HCT116 (cell line): ENCODE measurements at regions not wholly inside any gene's neighbourhood (a gene's known extent, or its start where the extent isn't known, plus 50 kb on each side); places are given as distances from the start of the nearest gene placed in this dataset.

Source experiments
- ATAC-seq: fragments of 200-7000 bp; cut with Tn5 transposase; 2 replicates; pipeline ENCODE4 v1.9.1; 2020; ENCODE audit warnings: mild to moderate bottlenecking, moderate library complexity
- BruUV-seq: library from RNA; stranded (reverse); fragments of 400-500 nt; replicated peaks from 2 replicates; lab custom pipeline; 2021; lab: Mats Ljungman, UMichigan
- CTCF ChIA-PET: fragments of 300-600 bp; sonication (Branson Sonifier 250); formaldehyde crosslinking; loops from one replicate; lab custom pipeline; 2021; ENCODE audit warnings: antibody characterized with exemption; lab: Charles Lee
- POLR2A ChIA-PET: fragments of 300-600, 350-600 bp; sonication (Branson Sonifier 250); formaldehyde crosslinking; loops from one replicate; lab custom pipeline; 2021; ENCODE audit warnings: antibody characterized with exemption; lab: Charles Lee
- RAD21 ChIA-PET, 2 experiments: fragments of 300-600 bp; sonication (Branson Sonifier 250); formaldehyde crosslinking; loops; one replicate each; lab custom pipeline; 2023; ENCODE audit warnings: low total read pairs in 2 of 2; ENCODE audit not compliant: uncharacterized antibody in 2 of 2, unreplicated experiment in 2 of 2, low non-redundant PET in 1 of 2; lab: Charles Lee
- DNase-seq: peaks from one replicate; pipeline ENCODE4 v3.0.0-alpha.2; 2010; ENCODE audit warnings: low read depth, low spot score
- H2AFZ ChIP-seq: fragments of 200-600 bp; shearing (Covaris generic), sonication (generic); 2 replicates; pipeline ENCODE4 v1.6.1; 2017; ENCODE audit warnings: low read depth, mixed run types, mixed read lengths, antibody characterized with exemption, low read length; ENCODE audit not compliant: poor library complexity, severe bottlenecking
- H3K27ac ChIP-seq: 2 replicates; pipeline ENCODE4 v1.5.1; 2012; ENCODE audit warnings: low read depth, low read length
- H3K27me3 ChIP-seq: fragments of 200-600 bp; sonication (generic); 2 replicates; pipeline ENCODE4 v1.6.1; 2016; ENCODE audit warnings: mixed run types, low read length, mixed read lengths; ENCODE audit not compliant: insufficient read depth
- H3K36me3 ChIP-seq, 2 experiments: fragments of 200-500 bp in 1 of 2; fragments of 200-600 bp in 1 of 2; sonication (Bioruptor generic) in 1 of 2; sonication (generic) in 1 of 2; 2 replicates each; pipeline versions ENCODE4 v1.5.1 to v1.6.1; 2014 to 2016; ENCODE audit warnings: low read length in 2 of 2, inconsistent platforms in 1 of 2, mixed read lengths in 1 of 2, mixed run types in 1 of 2; ENCODE audit not compliant: insufficient read depth in 2 of 2, control insufficient read depth in 1 of 2
- H3K4me1 ChIP-seq, 2 experiments: fragments of 200-600 bp in 1 of 2; sonication (generic) in 1 of 2; 2 replicates each; pipeline versions ENCODE4 v1.5.1 to v1.6.1; 2012 to 2017; ENCODE audit warnings: low read length in 2 of 2, inconsistent platforms in 1 of 2, mild to moderate bottlenecking in 1 of 2, mixed read lengths in 1 of 2, mixed run types in 1 of 2, moderate library complexity in 1 of 2; ENCODE audit not compliant: insufficient read depth in 2 of 2, control insufficient read depth in 1 of 2
- H3K4me2 ChIP-seq: fragments of 200-600 bp; sonication (generic); 2 replicates; pipeline ENCODE4 v1.6.1; 2017; ENCODE audit warnings: mixed run types, low read length, mixed read lengths
- H3K4me3 ChIP-seq, 2 experiments: fragments of 200-600 bp in 1 of 2; sonication (generic) in 1 of 2; replicated peaks in 1 of 2; 2 replicates each; pipeline ENCODE4 v1.5.1; 2011 to 2016; ENCODE audit warnings: low read length in 2 of 2, control low read depth in 1 of 2, low read depth in 1 of 2, mild to moderate bottlenecking in 1 of 2, mixed read lengths in 1 of 2, mixed run types in 1 of 2
- H3K79me2 ChIP-seq: fragments of 200-600 bp; sonication (generic); 2 replicates; pipeline ENCODE4 v1.6.1; 2017; ENCODE audit warnings: mild to moderate bottlenecking, mixed run types, low read length, moderate library complexity, mixed read lengths; ENCODE audit not compliant: insufficient read depth
- H3K9ac ChIP-seq: fragments of 200-600 bp; sonication (generic); 2 replicates; pipeline ENCODE4 v1.6.1; 2016; ENCODE audit warnings: low read length, mixed read lengths
- H3K9me2 ChIP-seq: fragments of 200-600 bp; sonication (generic), shearing (Covaris generic); 2 replicates; pipeline ENCODE4 v1.6.1; 2017; ENCODE audit warnings: mixed run types, mild to moderate bottlenecking, moderate library complexity; ENCODE audit not compliant: insufficient read depth
- H3K9me3 ChIP-seq, 2 experiments: fragments of 200-500 bp in 1 of 2; fragments of 200-600 bp in 1 of 2; sonication (Bioruptor generic) in 1 of 2; sonication (generic) in 1 of 2; 2 replicates each; pipeline ENCODE4 v1.6.1; 2014 to 2017; ENCODE audit warnings: low read length in 2 of 2, mixed read lengths in 2 of 2, inconsistent platforms in 1 of 2, low read depth in 1 of 2, mild to moderate bottlenecking in 1 of 2, mixed run types in 1 of 2, moderate library complexity in 1 of 2; ENCODE audit not compliant: control insufficient read depth in 1 of 2, insufficient read depth in 1 of 2
- H4K20me1 ChIP-seq: fragments of 200-600 bp; sonication (generic), shearing (Covaris generic); 2 replicates; pipeline ENCODE4 v1.6.1; 2017; ENCODE audit warnings: mixed run types, mild to moderate bottlenecking, moderate library complexity; ENCODE audit not compliant: insufficient read depth
- CBX3 ChIP-seq: IDR thresholded peaks from 2 replicates; pipeline ENCODE4 v1.6.1; 2012; ENCODE audit warnings: low read depth
- EGR1 ChIP-seq: IDR thresholded peaks from 2 replicates; pipeline ENCODE4 v1.6.1; 2012; ENCODE audit warnings: low read depth
- ELF1 ChIP-seq: IDR thresholded peaks from 2 replicates; pipeline ENCODE4 v1.6.1; 2012; ENCODE audit warnings: low read depth, borderline replicate concordance
- EZH2phosphoT487 ChIP-seq: fragments of 200-600 bp; IDR thresholded peaks from 2 replicates; pipeline ENCODE4 v1.6.1; 2018; ENCODE audit warnings: antibody characterized with exemption, borderline replicate concordance
- FOSL1 ChIP-seq: IDR thresholded peaks from 2 replicates; pipeline ENCODE4 v1.6.1; 2012; ENCODE audit warnings: low read depth
- JUND ChIP-seq: IDR thresholded peaks from 2 replicates; pipeline ENCODE4 v1.6.1; 2012
- MAX ChIP-seq: IDR thresholded peaks from 2 replicates; pipeline ENCODE4 v1.6.1; 2012
- POLR2A ChIP-seq: IDR thresholded peaks from 2 replicates; pipeline ENCODE4 v1.7.0; 2011; ENCODE audit warnings: borderline replicate concordance; ENCODE audit not compliant: insufficient read depth, insufficient read length; ENCODE audit errors: extremely low read depth
- REST ChIP-seq: IDR thresholded peaks from 2 replicates; pipeline ENCODE4 v1.6.1; 2012; ENCODE audit warnings: low read depth
- SIN3A ChIP-seq: IDR thresholded peaks from 2 replicates; pipeline ENCODE4 v1.6.1; 2012; ENCODE audit warnings: low read depth
- SP1 ChIP-seq: IDR thresholded peaks from 2 replicates; pipeline ENCODE4 v1.6.1; 2012; ENCODE audit warnings: low read depth
- SRF ChIP-seq: IDR thresholded peaks from 2 replicates; pipeline ENCODE4 v1.6.1; 2012; ENCODE audit warnings: low read depth
- TCF7L2 ChIP-seq: IDR thresholded peaks from 2 replicates; pipeline ENCODE4 v1.7.0; 2011; ENCODE audit warnings: borderline replicate concordance, inconsistent platforms; ENCODE audit not compliant: insufficient read depth, insufficient read length; ENCODE audit errors: extremely low read depth
- YY1 ChIP-seq: IDR thresholded peaks from 2 replicates; pipeline ENCODE4 v1.6.1; 2011; ENCODE audit warnings: low read length, low read depth, moderate library complexity, mild to moderate bottlenecking; ENCODE audit not compliant: insufficient replicate concordance; ENCODE audit errors: extremely low read depth
- ZBTB33 ChIP-seq: IDR thresholded peaks from 2 replicates; pipeline ENCODE4 v1.6.1; 2011; ENCODE audit warnings: mild to moderate bottlenecking, low read length, moderate library complexity; ENCODE audit not compliant: insufficient replicate concordance; ENCODE audit errors: extremely low read depth
- ZFX ChIP-seq: fragments of 450-650 bp; IDR thresholded peaks from 2 replicates; pipeline ENCODE4 v1.6.1; 2017
- ZNF274 ChIP-seq: fragments of 200-500 bp; sonication (Bioruptor generic); IDR thresholded peaks from 2 replicates; pipeline ENCODE4 v1.6.1; 2014; ENCODE audit warnings: mild to moderate bottlenecking, low read depth, low read length, inconsistent platforms
- intact Hi-C: fragments of 100-400 bp; cut with micrococcal nuclease; formaldehyde crosslinking; loops from 2 replicates; pipeline ENCODE4 v1.10.0; 2022

- Histone ChIP-seq H3K36me3 (no peaks in the 10 kb centered on the region), H3K79me2 (no peaks in the 10 kb centered on the region), H2AFZ (no peak overlapping the region), H3K9me2 (no peaks in the 10 kb centered on the region), H3K4me3 (no peak overlapping the region), H3K27me3 (peaks cover 3% of the 10 kb centered on the region; the same call in 1 of the 2 replicates), H3K4me2 (no peak overlapping the region), H4K20me1 (no peaks in the 10 kb centered on the region), H3K9me3 (no peaks in the 10 kb centered on the region), H3K9ac (no peak overlapping the region), H3K4me1 (no peaks in the 10 kb centered on the region), H3K27ac (no peak overlapping the region)
- ATAC-seq (no peak), DNase-seq (no peak)
- intact Hi-C loops: no loop called here
- no TSS peak for BruUV-seq
- CTCF ChIA-PET: no interaction called here
- RAD21 ChIA-PET: no interaction called here
- POLR2A ChIA-PET: interaction anchor here (1.4 kb wide), 1 partner anchor 9 kb away, joined by 3 read pairs; no protein-coding TSS in a partner anchor
- no peak for TF ChIP-seq TCF7L2
- no peak for TF ChIP-seq YY1
- no peak for TF ChIP-seq MAX
- no peak for TF ChIP-seq ZBTB33
- TF ChIP-seq SIN3A: no peak
- TF ChIP-seq EGR1: no peak
- TF ChIP-seq EZH2phosphoT487: no peak
- no peak for TF ChIP-seq POLR2A
- TF ChIP-seq CBX3: no peak
- no peak for TF ChIP-seq ZFX
- TF ChIP-seq REST: no peak
- TF ChIP-seq JUND: no peak
- TF ChIP-seq SRF: no peak
- TF ChIP-seq SP1: no peak
- no peak for TF ChIP-seq FOSL1
- no peak for TF ChIP-seq ELF1
- TF ChIP-seq ZNF274: no peak
These were observed 267.3 kb downstream of the TLE3 start for GRCh38 chr15:69830430-69830829.
